Gastroesophageal sphincter (tissue), 4 donors: ENCODE measurements at regions not wholly inside any gene's neighbourhood (a gene's known extent, or its start where the extent isn't known, plus 50 kb on each side); places are given as distances from the start of the nearest gene placed in this dataset.

ENCODE experiments used
- ATAC-seq: fragments of 150-250 bp; one replicate; pipeline ENCODE4 v1.9.1; 2016; ENCODE audit warnings: mild to moderate bottlenecking, moderate library complexity
- H3K27ac ChIP-seq, 4 donors: fragments of 200-600 bp; sonication (generic) in 3 of 4; 1 replicate in 3 of 4; 2 replicates in 1 of 4; pipeline ENCODE4 v1.5.1; 2016 to 2019
- H3K27me3 ChIP-seq: fragments of 200-600 bp; sonication (generic); one replicate; pipeline ENCODE4 v1.5.1; 2019
- H3K36me3 ChIP-seq, 2 donors: fragments of 200-600 bp; sonication (generic); one replicate each; pipeline ENCODE4 v1.5.1; 2019; ENCODE audit warnings: control low read depth in 1 of 2
- H3K4me1 ChIP-seq, 3 donors: fragments of 200-600 bp; sonication (generic); 1 replicate in 2 of 3; 2 replicates in 1 of 3; pipeline ENCODE4 v1.5.1; 2016 to 2019; ENCODE audit warnings: control low read depth in 2 of 3
- H3K4me3 ChIP-seq, 2 donors: fragments of 200-600 bp; sonication (generic); one replicate each; pipeline ENCODE4 v1.5.1; 2019; ENCODE audit warnings: mild to moderate bottlenecking in 1 of 2, moderate library complexity in 1 of 2
- H3K9me3 ChIP-seq, 3 donors: fragments of 200-600 bp; sonication (generic); one replicate each; pipeline ENCODE4 v1.5.1; 2017 to 2019; ENCODE audit warnings: control low read depth in 2 of 3
- EP300 ChIP-seq: sonication (generic); formaldehyde crosslinking; IDR thresholded peaks from one replicate; pipeline ENCODE4 v1.6.1; 2017; ENCODE audit warnings: antibody characterized with exemption, mild to moderate bottlenecking
- POLR2A ChIP-seq, 2 donors: fragments of 450-650 bp; IDR thresholded peaks; one replicate each; pipeline ENCODE4 v1.6.1; 2017; ENCODE audit warnings: antibody characterized with exemption in 2 of 2, mild to moderate bottlenecking in 2 of 2, moderate library complexity in 1 of 2
- POLR2AphosphoS5 ChIP-seq: sonication (generic); formaldehyde crosslinking; IDR thresholded peaks from one replicate; pipeline ENCODE4 v1.6.1; 2017; ENCODE audit warnings: antibody characterized with exemption
- WGBS, 2 donors: methylation state at CpG; one replicate each; pipeline ENCODE4 v1.1.5; 2018; ENCODE audit warnings: low coverage in 1 of 2; 5-methylcytosine and 5-hydroxymethylcytosine counted together
- TF ChIP-seq, protein P1 (sequence below), 4 experiments: fragments of 200-600 bp in 2 of 4; fragments of 450-650 bp in 2 of 4; sonication (generic) in 1 of 4; IDR thresholded peaks; one replicate each; pipeline ENCODE4 v1.5.1; 2017 to 2019; ENCODE audit warnings: antibody characterized with exemption in 4 of 4, mild to moderate bottlenecking in 2 of 4, moderate library complexity in 2 of 4

- ATAC-seq, result no peak
- Histone ChIP-seq H3K4me3 (no peak overlapping the region), H3K27ac (no peak overlapping the region), H3K27me3 (no peaks in the 10 kb centered on the region), H3K9me3 (no peaks in the 10 kb centered on the region), H3K4me1 (no peaks in the 10 kb centered on the region), H3K36me3 (no peaks in the 10 kb centered on the region)
- TF ChIP-seq, protein P1, sequence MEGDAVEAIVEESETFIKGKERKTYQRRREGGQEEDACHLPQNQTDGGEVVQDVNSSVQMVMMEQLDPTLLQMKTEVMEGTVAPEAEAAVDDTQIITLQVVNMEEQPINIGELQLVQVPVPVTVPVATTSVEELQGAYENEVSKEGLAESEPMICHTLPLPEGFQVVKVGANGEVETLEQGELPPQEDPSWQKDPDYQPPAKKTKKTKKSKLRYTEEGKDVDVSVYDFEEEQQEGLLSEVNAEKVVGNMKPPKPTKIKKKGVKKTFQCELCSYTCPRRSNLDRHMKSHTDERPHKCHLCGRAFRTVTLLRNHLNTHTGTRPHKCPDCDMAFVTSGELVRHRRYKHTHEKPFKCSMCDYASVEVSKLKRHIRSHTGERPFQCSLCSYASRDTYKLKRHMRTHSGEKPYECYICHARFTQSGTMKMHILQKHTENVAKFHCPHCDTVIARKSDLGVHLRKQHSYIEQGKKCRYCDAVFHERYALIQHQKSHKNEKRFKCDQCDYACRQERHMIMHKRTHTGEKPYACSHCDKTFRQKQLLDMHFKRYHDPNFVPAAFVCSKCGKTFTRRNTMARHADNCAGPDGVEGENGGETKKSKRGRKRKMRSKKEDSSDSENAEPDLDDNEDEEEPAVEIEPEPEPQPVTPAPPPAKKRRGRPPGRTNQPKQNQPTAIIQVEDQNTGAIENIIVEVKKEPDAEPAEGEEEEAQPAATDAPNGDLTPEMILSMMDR (IDR thresholded peaks at IDR 0.05), result no peak
- TF ChIP-seq EP300, result no peak
- TF ChIP-seq POLR2A (IDR thresholded peaks at IDR 0.05), result no peak
- no peak for TF ChIP-seq POLR2AphosphoS5
- WGBS, 2 donors, result 80 to 81% methylated on average over 2 of the region's 2 CpGs
These were observed 199.1 kb downstream of the PTPRC start for GRCh38 chr1:198838022-198838342.

- Histone ChIP-seq H3K27ac (no peak overlapping the region), H3K27me3 (no peaks in the 10 kb centered on the region), H3K9me3 (no peaks in the 10 kb centered on the region), H3K4me1 (no peaks in the 10 kb centered on the region), H3K4me3 (no peak overlapping the region), H3K36me3 (no peaks in the 10 kb centered on the region)
- ATAC-seq, result no peak
- TF ChIP-seq EP300 (no peak), POLR2A (IDR thresholded peaks at IDR 0.05) (no peak), POLR2AphosphoS5 (no peak)
- TF ChIP-seq, protein P1 (IDR thresholded peaks at IDR 0.05), result no peak
- 96 to 100% methylated on average over 3 of the region's 3 CpGs for WGBS, 2 donors
These were observed 202.6 kb downstream of the PTPRC start for GRCh38 chr1:198841477-198841876.

DNA sequence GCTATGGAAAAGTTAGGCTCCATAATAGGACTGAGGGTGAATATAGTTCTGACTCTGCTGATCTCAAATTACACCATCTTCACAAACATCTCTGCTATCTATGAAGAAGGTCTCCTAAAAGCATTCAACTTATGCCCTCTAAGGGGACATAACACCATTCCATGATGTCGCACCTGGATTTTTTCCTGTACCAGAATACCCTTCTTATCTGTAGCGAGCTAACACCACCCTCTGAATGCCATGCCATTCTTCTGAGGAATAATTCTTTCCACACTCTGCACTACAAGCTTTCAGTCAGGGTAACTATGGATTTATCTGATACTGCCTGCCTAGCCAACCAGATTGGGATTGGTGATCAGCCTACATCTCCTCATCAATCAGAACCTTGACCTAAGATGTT, 203.8 kb downstream of the PTPRC start:
- ATAC-seq, result no peak
- H3K36me3 ChIP-seq, result no peaks in the 10 kb centered on the region
- WGBS, 2 donors, result 94 to 95% methylated on average over 2 of the region's 2 CpGs

GRCh38 chr1:198845271-198845670, 206.4 kb downstream of the PTPRC start:
- no peaks in the 10 kb centered on the region for H3K4me1 ChIP-seq
- 68 to 100% methylated on average over 1 to 2 of the region's 2 CpGs for WGBS, 2 donors
- ATAC-seq, result no peak
- no peak overlapping the region for H3K4me3 ChIP-seq
- H3K27me3 ChIP-seq, result no peaks in the 10 kb centered on the region
- no peaks in the 10 kb centered on the region for H3K9me3 ChIP-seq
- no peak overlapping the region for H3K27ac ChIP-seq
- TF ChIP-seq POLR2AphosphoS5 (no peak), EP300 (no peak)
- TF ChIP-seq, protein P1 (IDR thresholded peaks at IDR 0.05), result no peak
- H3K36me3 ChIP-seq, result no peaks in the 10 kb centered on the region

More for the DNA sequence above, 203.8 kb downstream of the PTPRC start:
- Histone ChIP-seq H3K27me3 (no peaks in the 10 kb centered on the region), H3K4me3 (no peak overlapping the region), H3K4me1 (no peaks in the 10 kb centered on the region), H3K9me3 (no peaks in the 10 kb centered on the region), H3K27ac (no peak overlapping the region)
- TF ChIP-seq POLR2A (IDR thresholded peaks at IDR 0.05) (no peak), POLR2AphosphoS5 (no peak), EP300 (no peak)
- TF ChIP-seq, protein P1 (IDR thresholded peaks at IDR 0.05), result no peak

DNA sequence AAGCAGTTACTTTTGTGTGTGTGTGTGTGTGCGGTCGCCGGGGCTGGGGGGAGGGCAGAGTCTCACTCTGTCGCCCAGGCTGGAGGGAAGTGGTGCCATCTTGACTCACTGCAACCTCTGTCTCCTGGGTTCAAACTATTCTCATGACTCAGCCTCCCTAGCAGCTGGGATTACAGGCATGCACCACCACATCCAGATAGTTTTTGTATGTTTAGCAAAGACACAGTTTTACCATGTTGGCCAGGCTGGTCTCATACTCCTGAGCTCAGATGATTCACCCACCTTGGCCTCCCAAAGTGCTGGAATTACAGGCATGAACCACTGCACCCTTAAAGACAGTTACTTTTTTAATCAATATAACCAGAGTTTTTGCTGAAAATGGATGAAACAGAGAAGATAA, 207.0 kb downstream of the PTPRC start:
- H3K4me1 ChIP-seq, result no peaks in the 10 kb centered on the region
- H3K27me3 ChIP-seq, result no peaks in the 10 kb centered on the region
- no peak for ATAC-seq
- no peaks in the 10 kb centered on the region for H3K9me3 ChIP-seq
- H3K27ac ChIP-seq, result no peak overlapping the region
- no peaks in the 10 kb centered on the region for H3K36me3 ChIP-seq
- WGBS, 2 donors, result 75% methylated on average over 2 of the region's 4 CpGs; no CpG with 5 or more reads in 1 of the 2 donors
- no peak overlapping the region for H3K4me3 ChIP-seq
- no peak for TF ChIP-seq EP300
- no peak for TF ChIP-seq POLR2A (IDR thresholded peaks at IDR 0.05)
- no peak for TF ChIP-seq POLR2AphosphoS5
- TF ChIP-seq, protein P1 (IDR thresholded peaks at IDR 0.05), result no peak
